ENCODE measurements at regions not wholly inside any gene's neighbourhood (a gene's known extent, or its start where the extent isn't known, plus 50 kb on each side); places are given as distances from the start of the nearest gene placed in this dataset.

GRCh38 chr13:106748785-106749184 lies 180.8 kb upstream of the ARGLU1 start:
- TF ChIP-seq, protein P1, sequence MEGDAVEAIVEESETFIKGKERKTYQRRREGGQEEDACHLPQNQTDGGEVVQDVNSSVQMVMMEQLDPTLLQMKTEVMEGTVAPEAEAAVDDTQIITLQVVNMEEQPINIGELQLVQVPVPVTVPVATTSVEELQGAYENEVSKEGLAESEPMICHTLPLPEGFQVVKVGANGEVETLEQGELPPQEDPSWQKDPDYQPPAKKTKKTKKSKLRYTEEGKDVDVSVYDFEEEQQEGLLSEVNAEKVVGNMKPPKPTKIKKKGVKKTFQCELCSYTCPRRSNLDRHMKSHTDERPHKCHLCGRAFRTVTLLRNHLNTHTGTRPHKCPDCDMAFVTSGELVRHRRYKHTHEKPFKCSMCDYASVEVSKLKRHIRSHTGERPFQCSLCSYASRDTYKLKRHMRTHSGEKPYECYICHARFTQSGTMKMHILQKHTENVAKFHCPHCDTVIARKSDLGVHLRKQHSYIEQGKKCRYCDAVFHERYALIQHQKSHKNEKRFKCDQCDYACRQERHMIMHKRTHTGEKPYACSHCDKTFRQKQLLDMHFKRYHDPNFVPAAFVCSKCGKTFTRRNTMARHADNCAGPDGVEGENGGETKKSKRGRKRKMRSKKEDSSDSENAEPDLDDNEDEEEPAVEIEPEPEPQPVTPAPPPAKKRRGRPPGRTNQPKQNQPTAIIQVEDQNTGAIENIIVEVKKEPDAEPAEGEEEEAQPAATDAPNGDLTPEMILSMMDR (conservative IDR thresholded peaks at IDR 0.05; ENCODE audit: low read depth, low read length) = no peak
- no peak for DNase-seq (ENCODE audit: low read depth)
- no peak overlapping the region for H3K4me3 ChIP-seq (ENCODE audit: low read depth, low read length)

- DNase-seq (ENCODE audit: low read depth) = no peak
- TF ChIP-seq, protein P1 (conservative IDR thresholded peaks at IDR 0.05; ENCODE audit: low read depth, low read length) = no peak
- H3K4me3 ChIP-seq (ENCODE audit: low read depth, low read length) = no peak overlapping the region
These were observed 176.6 kb upstream of the ARGLU1 start for GRCh38 chr13:106744516-106744915.

GRCh38 chr13:106738186-106738678 lies 170.3 kb upstream of the ARGLU1 start:
- TF ChIP-seq, protein P1 (conservative IDR thresholded peaks at IDR 0.05; ENCODE audit: low read depth, low read length) = no peak

GRCh38 chr13:106736941-106737340 lies 169.0 kb upstream of the ARGLU1 start:
- no peak overlapping the region for H3K4me3 ChIP-seq (ENCODE audit: low read depth, low read length)
- TF ChIP-seq, protein P1 (conservative IDR thresholded peaks at IDR 0.05; ENCODE audit: low read depth, low read length) = no peak
- no peak for DNase-seq (ENCODE audit: low read depth)

More at GRCh38 chr13:106738186-106738678, 170.3 kb upstream of the ARGLU1 start:
- DNase-seq (ENCODE audit: low read depth) = no peak
- no peak overlapping the region for H3K4me3 ChIP-seq (ENCODE audit: low read depth, low read length)

DNA sequence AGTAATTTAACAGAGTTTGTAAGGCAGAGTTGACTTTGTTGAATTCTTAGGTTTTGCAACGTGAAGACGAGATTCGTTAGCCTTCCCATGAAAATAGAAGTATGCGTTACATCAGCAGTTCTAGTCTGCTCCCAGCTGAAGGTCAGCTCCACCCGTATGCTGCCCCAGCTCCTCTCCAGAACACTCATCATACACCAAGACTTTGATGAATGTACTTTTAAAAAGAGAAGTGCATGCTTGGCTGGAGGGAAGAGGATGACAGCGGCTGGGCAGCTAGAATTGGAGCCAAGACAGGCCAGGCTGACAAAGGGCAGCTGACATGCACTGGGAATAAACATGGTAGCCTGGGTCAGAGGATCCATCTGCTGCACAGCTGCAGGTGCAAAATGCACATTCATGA lies 166.3 kb upstream of the ARGLU1 start:
- TF ChIP-seq, protein P1 (conservative IDR thresholded peaks at IDR 0.05; ENCODE audit: low read depth, low read length) = no peak
- no peak for DNase-seq (ENCODE audit: low read depth)
- H3K4me3 ChIP-seq (ENCODE audit: low read depth, low read length) = no peak overlapping the region

DNA sequence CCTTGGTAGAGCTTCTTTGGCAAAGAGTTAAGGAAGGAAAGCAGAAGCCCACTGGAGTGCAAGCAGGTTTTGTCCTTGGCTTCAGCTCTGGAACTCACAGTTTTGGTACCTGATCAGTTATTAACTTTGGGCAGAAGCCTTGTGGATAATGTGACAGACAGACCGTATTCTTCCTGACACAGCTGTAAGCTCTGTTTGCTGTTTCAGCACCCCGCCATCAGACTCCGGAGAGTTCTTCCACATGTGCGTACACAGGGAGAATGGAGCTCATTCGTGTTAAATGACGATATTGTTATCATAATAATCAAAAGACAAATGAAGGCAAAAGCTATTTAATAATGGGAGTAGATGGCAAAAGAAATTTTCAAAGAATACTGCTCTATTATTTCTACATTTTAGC lies 155.1 kb upstream of the ARGLU1 start:
- TF ChIP-seq, protein P1 (conservative IDR thresholded peaks at IDR 0.05; ENCODE audit: low read depth, low read length) = no peak
- DNase-seq (ENCODE audit: low read depth) = no peak
- no peak overlapping the region for H3K4me3 ChIP-seq (ENCODE audit: low read depth, low read length)

GRCh38 chr13:106722620-106723019 lies 154.7 kb upstream of the ARGLU1 start:
- H3K4me3 ChIP-seq (ENCODE audit: low read depth, low read length) = no peak overlapping the region
- DNase-seq (ENCODE audit: low read depth) = no peak
- TF ChIP-seq, protein P1 (conservative IDR thresholded peaks at IDR 0.05; ENCODE audit: low read depth, low read length) = no peak
